ENCODE measurements at regions not wholly inside any gene's neighbourhood (a gene's known extent, or its start where the extent isn't known, plus 50 kb on each side); places are given as distances from the start of the nearest gene placed in this dataset.

- intact Hi-C loops (cut with micrococcal nuclease) = no loop called here
- no peak overlapping the region for H3K4me3 Mint-ChIP-seq
- no peak overlapping the region for H3K27ac Mint-ChIP-seq
- H3K36me3 Mint-ChIP-seq = no peaks in the 10 kb centered on the region
- H3K4me1 Mint-ChIP-seq = no peaks in the 10 kb centered on the region
- H3K27me3 ChIP-seq (ENCODE audit: control insufficient read depth, insufficient read depth, low read length) = no peaks in the 10 kb centered on the region
- H3K27ac ChIP-seq (ENCODE audit: low read length) = no peak overlapping the region
- H3K9me3 ChIP-seq (ENCODE audit: control insufficient read depth, insufficient read depth, low read length) = no peaks in the 10 kb centered on the region
- H3K4me3 ChIP-seq (ENCODE audit: low read length) = no peak overlapping the region
- DNase-seq = no peak
- no peaks in the 10 kb centered on the region for H3K36me3 ChIP-seq (ENCODE audit: control insufficient read depth, insufficient read depth, low read length)
- no peaks in the 10 kb centered on the region for H3K9me3 Mint-ChIP-seq
- no peak for TF ChIP-seq CTCF (IDR thresholded peaks at IDR 0.05)
- peaks cover 7 to 30% of the 10 kb centered on the region in 2 donors for H3K27me3 Mint-ChIP-seq (ENCODE audit: low read depth in 2 of 2)
- no peak for ATAC-seq
- H3K4me1 ChIP-seq (ENCODE audit: control insufficient read depth, insufficient read depth, low read length) = no peaks in the 10 kb centered on the region
- 93% methylated on average over 2 of the region's 2 CpGs for WGBS (ENCODE audit: insufficient coverage)
Measured at GRCh38 chr3:44104043-44104442, 137.6 kb upstream of the TOPAZ1 start.

- no peak for TF ChIP-seq CTCF (IDR thresholded peaks at IDR 0.05)
- H3K27me3 Mint-ChIP-seq (ENCODE audit: low read depth in 2 of 2) = peaks cover 7 to 22% of the 10 kb centered on the region in 2 donors
- H3K4me1 ChIP-seq (ENCODE audit: control insufficient read depth, insufficient read depth, low read length) = no peaks in the 10 kb centered on the region
- no peaks in the 10 kb centered on the region for H3K9me3 Mint-ChIP-seq
- no peaks in the 10 kb centered on the region for H3K9me3 ChIP-seq (ENCODE audit: control insufficient read depth, insufficient read depth, low read length)
- no peaks in the 10 kb centered on the region for H3K27me3 ChIP-seq (ENCODE audit: control insufficient read depth, insufficient read depth, low read length)
- H3K36me3 ChIP-seq (ENCODE audit: control insufficient read depth, insufficient read depth, low read length) = no peaks in the 10 kb centered on the region
- no peak overlapping the region for H3K4me3 Mint-ChIP-seq
- H3K4me3 ChIP-seq (ENCODE audit: low read length) = no peak overlapping the region
- ATAC-seq (no peak), DNase-seq (no peak)
- no peak overlapping the region for H3K27ac ChIP-seq (ENCODE audit: low read length)
- intact Hi-C loops (cut with micrococcal nuclease) = no loop called here
- no peak overlapping the region for H3K27ac Mint-ChIP-seq
- no peaks in the 10 kb centered on the region for H3K4me1 Mint-ChIP-seq
- WGBS (ENCODE audit: insufficient coverage) = 70% methylated on average over 3 of the region's 4 CpGs
- no peaks in the 10 kb centered on the region for H3K36me3 Mint-ChIP-seq
Measured at GRCh38 chr3:44104668-44105321, 136.9 kb upstream of the TOPAZ1 start.

- intact Hi-C loops (cut with micrococcal nuclease) = no loop called here
- Histone ChIP-seq H3K27me3 (ENCODE audit: control insufficient read depth, insufficient read depth, low read length) (no peaks in the 10 kb centered on the region), H3K4me3 (ENCODE audit: low read length) (no peak overlapping the region), H3K27ac (ENCODE audit: low read length) (no peak overlapping the region), H3K4me1 (ENCODE audit: control insufficient read depth, insufficient read depth, low read length) (no peaks in the 10 kb centered on the region), H3K36me3 (ENCODE audit: control insufficient read depth, insufficient read depth, low read length) (no peaks in the 10 kb centered on the region), H3K9me3 (ENCODE audit: control insufficient read depth, insufficient read depth, low read length) (no peaks in the 10 kb centered on the region)
- Mint-ChIP-seq H3K27me3 (ENCODE audit: low read depth in 2 of 2) (peaks cover 7 to 17% of the 10 kb centered on the region in 2 donors), H3K4me1 (no peaks in the 10 kb centered on the region), H3K9me3 (no peaks in the 10 kb centered on the region), H3K27ac (no peak overlapping the region), H3K4me3 (no peak overlapping the region), H3K36me3 (no peaks in the 10 kb centered on the region)
- no peak for TF ChIP-seq CTCF (IDR thresholded peaks at IDR 0.05)
- 76% methylated on average over 4 of the region's 5 CpGs for WGBS (ENCODE audit: insufficient coverage)
- DNase-seq (no peak), ATAC-seq (no peak)
Measured at GRCh38 chr3:44105571-44105970, 136.1 kb upstream of the TOPAZ1 start.

- intact Hi-C loops (cut with micrococcal nuclease) = no loop called here
- no peak overlapping the region for H3K27ac ChIP-seq (ENCODE audit: low read length)
- Mint-ChIP-seq H3K4me3 (no peak overlapping the region), H3K36me3 (no peaks in the 10 kb centered on the region), H3K9me3 (no peaks in the 10 kb centered on the region), H3K4me1 (no peaks in the 10 kb centered on the region), H3K27ac (no peak overlapping the region), H3K27me3 (ENCODE audit: low read depth in 2 of 2) (peaks cover 7 to 13% of the 10 kb centered on the region in 2 donors)
- no peak for TF ChIP-seq CTCF (IDR thresholded peaks at IDR 0.05)
- H3K4me1 ChIP-seq (ENCODE audit: control insufficient read depth, insufficient read depth, low read length) = no peaks in the 10 kb centered on the region
- H3K4me3 ChIP-seq (ENCODE audit: low read length) = no peak overlapping the region
- H3K27me3 ChIP-seq (ENCODE audit: control insufficient read depth, insufficient read depth, low read length) = no peaks in the 10 kb centered on the region
- DNase-seq (no peak), ATAC-seq (no peak)
- H3K36me3 ChIP-seq (ENCODE audit: control insufficient read depth, insufficient read depth, low read length) = no peaks in the 10 kb centered on the region
- no peaks in the 10 kb centered on the region for H3K9me3 ChIP-seq (ENCODE audit: control insufficient read depth, insufficient read depth, low read length)
- 89% methylated on average over 5 of the region's 6 CpGs for WGBS (ENCODE audit: insufficient coverage)
Measured at GRCh38 chr3:44106756-44107155, 134.9 kb upstream of the TOPAZ1 start.
